Panc1 (cell line): ENCODE measurements at regions not wholly inside any gene's neighbourhood (a gene's known extent, or its start where the extent isn't known, plus 50 kb on each side); places are given as distances from the start of the nearest gene placed in this dataset.
A peak's percentile ranks its signal among the peaks of the same experiment; 100 is the strongest.

Experiments used
- ATAC-seq: fragments of 200-7000 bp; cut with Tn5 transposase; 2 replicates; pipeline ENCODE4 v1.9.1; 2020; ENCODE audit warnings: mild to moderate bottlenecking, moderate library complexity
- BruUV-seq: library from RNA; stranded (reverse); fragments of 400-500 nt; replicated peaks from 2 replicates; lab custom pipeline; 2021; lab: Mats Ljungman, UMichigan
- CTCF ChIA-PET: fragments of 300-600 bp; sonication (Branson Sonifier 250); formaldehyde crosslinking; loops from one replicate; lab custom pipeline; 2022; ENCODE audit warnings: antibody characterized with exemption; lab: Charles Lee
- POLR2A ChIA-PET: fragments of 300-600 bp; sonication (Branson Sonifier 250); formaldehyde crosslinking; loops from one replicate; lab custom pipeline; 2022; ENCODE audit warnings: antibody characterized with exemption; lab: Charles Lee
- DNase-seq: peaks from one replicate; pipeline ENCODE4 v3.0.0-alpha.2; 2010; ENCODE audit warnings: low read depth, low spot score
- H3K27ac ChIP-seq: 2 replicates; pipeline ENCODE4 v1.5.1; 2011; ENCODE audit warnings: mild to moderate bottlenecking, low read length, inconsistent platforms
- H3K27me3 ChIP-seq: fragments of 200-500 bp; sonication (Bioruptor generic); 2 replicates; pipeline ENCODE4 v1.6.0; 2014; ENCODE audit warnings: low read length, inconsistent platforms; ENCODE audit not compliant: control insufficient read depth, insufficient read depth
- H3K36me3 ChIP-seq: fragments of 200-500 bp; sonication (Bioruptor generic); 2 replicates; pipeline ENCODE4 v1.5.1; 2014; ENCODE audit warnings: inconsistent platforms, mild to moderate bottlenecking, low read length, moderate library complexity; ENCODE audit not compliant: control insufficient read depth, insufficient read depth
- H3K4me1 ChIP-seq: 2 replicates; pipeline ENCODE4 v1.5.1; 2011; ENCODE audit warnings: inconsistent platforms, mild to moderate bottlenecking, low read length, moderate library complexity; ENCODE audit not compliant: control insufficient read depth, insufficient read depth
- H3K4me3 ChIP-seq, 2 experiments: 2 replicates each; pipeline ENCODE4 v1.5.1; 2011 to 2012; ENCODE audit warnings: low read depth in 2 of 2, low read length in 2 of 2, mild to moderate bottlenecking in 2 of 2, inconsistent platforms in 1 of 2, moderate library complexity in 1 of 2
- H3K9me3 ChIP-seq: fragments of 200-500 bp; sonication (Bioruptor generic); 2 replicates; pipeline ENCODE4 v1.5.1; 2014; ENCODE audit warnings: low read depth, mild to moderate bottlenecking, inconsistent platforms, low read length, moderate library complexity; ENCODE audit not compliant: control insufficient read depth, insufficient read depth
- CTCF ChIP-seq: fragments of 450-650 bp; IDR thresholded peaks from 2 replicates; pipeline ENCODE4 v1.5.1; 2017; ENCODE audit warnings: mild to moderate bottlenecking
- POLR2AphosphoS5 ChIP-seq: IDR thresholded peaks from 2 replicates; pipeline ENCODE4 v1.6.1; 2012; ENCODE audit warnings: mild to moderate bottlenecking, low read depth, low read length, moderate library complexity
- REST ChIP-seq, 2 experiments: IDR thresholded peaks; 2 replicates each; pipeline ENCODE4 v1.6.1; 2011 to 2012; ENCODE audit warnings: low read depth in 2 of 2, control low read depth in 1 of 2, low read length in 1 of 2, mild to moderate bottlenecking in 1 of 2, moderate library complexity in 1 of 2; ENCODE audit not compliant: insufficient read depth in 1 of 2
- SIN3A ChIP-seq: IDR thresholded peaks from 2 replicates; pipeline ENCODE4 v1.6.1; 2012; ENCODE audit warnings: low read depth, mild to moderate bottlenecking, low read length, moderate library complexity, borderline replicate concordance; ENCODE audit not compliant: insufficient read depth
- TCF7L2 ChIP-seq: IDR thresholded peaks from 2 replicates; pipeline ENCODE4 v1.6.1; 2011; ENCODE audit warnings: mild to moderate bottlenecking, low read depth, low read length, inconsistent platforms
- in situ Hi-C: cut with HindIII; loops from 2 replicates; pipeline ENCODE4 v1.10.0; 2016; ENCODE audit warnings: low sequenced_read_pairs, low pct_unique_long_range_greater_than_20kb
- intact Hi-C: fragments of 100-400 bp; cut with micrococcal nuclease; formaldehyde crosslinking; loops from one replicate; pipeline ENCODE4 v1.10.0; 2022; ENCODE audit not compliant: unreplicated experiment

GRCh38 chr13:26943748-26944147 is 183.2 kb upstream of the GPR12 start:
- ATAC-seq, result no peak
- intact Hi-C loops, result no loop called here
- no peak for TF ChIP-seq TCF7L2
- no peak for TF ChIP-seq POLR2AphosphoS5
- no peak for TF ChIP-seq REST (IDR thresholded peaks at IDR 0.05; ENCODE audit: insufficient read depth in 1 of 2, low read depth in 2 of 2, low read length in 1 of 2)
- TF ChIP-seq SIN3A, result no peak
- TF ChIP-seq CTCF, result no peak
- no peak for DNase-seq
- H3K27me3 ChIP-seq, result no peaks in the 10 kb centered on the region
- peak overlapping the region; percentile 57; the same call in 1 of the 2 replicates for H3K27ac ChIP-seq
- POLR2A ChIA-PET, result no interaction called here
- no peak overlapping the region for H3K4me3 ChIP-seq
- no peaks in the 10 kb centered on the region for H3K36me3 ChIP-seq
- in situ Hi-C loops, result no loop called here
- peaks cover 33% of the 10 kb centered on the region for H3K4me1 ChIP-seq
- H3K9me3 ChIP-seq, result no peaks in the 10 kb centered on the region
- no TSS peak for BruUV-seq
- CTCF ChIA-PET, result no interaction called here

GRCh38 chr13:26942184-26942583 is 181.6 kb upstream of the GPR12 start:
- H3K36me3 ChIP-seq, result no peaks in the 10 kb centered on the region
- intact Hi-C loops, result no loop called here
- no TSS peak for BruUV-seq

More at GRCh38 chr13:26942184-26942583, 181.6 kb upstream of the GPR12 start:
- H3K9me3 ChIP-seq, result no peaks in the 10 kb centered on the region
- CTCF ChIA-PET, result interaction anchor here (0.6 kb wide), 1 partner anchor 419 kb away, joined by 3 read pairs; no protein-coding TSS in a partner anchor
- peak overlapping the region; percentile 45 for H3K27ac ChIP-seq
- TF ChIP-seq CTCF (no peak), TCF7L2 (no peak), REST (IDR thresholded peaks at IDR 0.05; ENCODE audit: insufficient read depth in 1 of 2, low read depth in 2 of 2, low read length in 1 of 2) (no peak), SIN3A (no peak), POLR2AphosphoS5 (no peak)
- H3K27me3 ChIP-seq, result no peaks in the 10 kb centered on the region
- ATAC-seq, result no peak
- H3K4me1 ChIP-seq, result peaks cover 19% of the 10 kb centered on the region
- no peak overlapping the region for H3K4me3 ChIP-seq
- in situ Hi-C loops, result no loop called here
- DNase-seq, result no peak
- POLR2A ChIA-PET, result interaction anchor here (0.7 kb wide), 1 partner anchor 37 kb away, joined by 8 read pairs; no protein-coding TSS in a partner anchor
